ENCODE measurements at regions not wholly inside any gene's neighbourhood (a gene's known extent, or its start where the extent isn't known, plus 50 kb on each side); places are given as distances from the start of the nearest gene placed in this dataset.

DNA sequence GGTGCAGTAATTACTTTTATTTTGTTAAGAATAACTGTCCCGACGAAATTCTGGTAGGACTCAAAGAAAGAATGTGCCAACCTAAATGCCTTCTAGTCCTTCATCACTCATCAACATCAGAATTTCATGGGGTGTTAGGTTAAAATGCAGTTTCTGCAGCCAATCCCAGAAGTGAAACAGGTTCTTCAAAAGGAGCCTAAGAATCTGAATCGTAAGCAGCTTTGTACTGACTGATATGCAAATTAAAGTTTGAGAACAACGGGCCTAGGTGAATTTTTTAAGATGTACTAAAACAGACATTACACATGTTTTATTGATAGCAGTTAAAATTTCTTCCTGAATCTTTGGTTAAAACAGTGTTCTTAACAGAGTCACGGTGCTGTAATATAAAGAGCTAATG lies 140.3 kb upstream of the ZC3H15 start:
- intact Hi-C loops (cut with DNase I; ENCODE audit: low total_unique reads) = no loop called here
- H3K27me3 ChIP-seq (replicated peaks in 1 of 7) = no peaks in the 10 kb centered on the region
- WGBS, 5 donors = 60 to 68% (median 64%) methylated on average over 5 of the region's 5 CpGs

DNA sequence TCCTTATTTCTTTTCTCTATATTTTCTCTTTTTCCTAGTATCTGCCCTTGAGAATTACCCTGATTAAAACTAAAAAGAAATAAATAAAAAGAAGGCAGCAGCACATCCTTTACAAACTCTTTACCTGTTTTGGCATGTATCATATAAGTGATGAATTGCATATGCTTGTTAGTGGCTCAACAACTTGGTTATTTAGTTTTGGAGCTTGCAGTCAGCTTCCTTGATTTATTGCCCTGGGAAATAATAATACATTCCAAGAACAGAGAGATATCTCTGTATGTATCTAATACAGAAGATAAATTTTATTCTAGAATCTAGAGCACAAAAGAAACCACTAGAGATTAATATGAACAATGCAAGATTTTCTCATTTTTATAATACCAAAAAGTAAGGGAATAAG lies 139.8 kb upstream of the ZC3H15 start:
- no peak for DNase-seq
- H3K4me1 ChIP-seq = no peaks in the 10 kb centered on the region
- intact Hi-C loops (cut with DNase I; ENCODE audit: low total_unique reads) = no loop called here
- H3K27ac ChIP-seq = no peak overlapping the region
- no peaks in the 10 kb centered on the region for H3K9me3 ChIP-seq
- TF ChIP-seq, protein P1, sequence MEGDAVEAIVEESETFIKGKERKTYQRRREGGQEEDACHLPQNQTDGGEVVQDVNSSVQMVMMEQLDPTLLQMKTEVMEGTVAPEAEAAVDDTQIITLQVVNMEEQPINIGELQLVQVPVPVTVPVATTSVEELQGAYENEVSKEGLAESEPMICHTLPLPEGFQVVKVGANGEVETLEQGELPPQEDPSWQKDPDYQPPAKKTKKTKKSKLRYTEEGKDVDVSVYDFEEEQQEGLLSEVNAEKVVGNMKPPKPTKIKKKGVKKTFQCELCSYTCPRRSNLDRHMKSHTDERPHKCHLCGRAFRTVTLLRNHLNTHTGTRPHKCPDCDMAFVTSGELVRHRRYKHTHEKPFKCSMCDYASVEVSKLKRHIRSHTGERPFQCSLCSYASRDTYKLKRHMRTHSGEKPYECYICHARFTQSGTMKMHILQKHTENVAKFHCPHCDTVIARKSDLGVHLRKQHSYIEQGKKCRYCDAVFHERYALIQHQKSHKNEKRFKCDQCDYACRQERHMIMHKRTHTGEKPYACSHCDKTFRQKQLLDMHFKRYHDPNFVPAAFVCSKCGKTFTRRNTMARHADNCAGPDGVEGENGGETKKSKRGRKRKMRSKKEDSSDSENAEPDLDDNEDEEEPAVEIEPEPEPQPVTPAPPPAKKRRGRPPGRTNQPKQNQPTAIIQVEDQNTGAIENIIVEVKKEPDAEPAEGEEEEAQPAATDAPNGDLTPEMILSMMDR (IDR thresholded peaks at IDR 0.05 in 8 of 11, conservative IDR thresholded peaks at IDR 0.05 in 3 of 11) = no peak
- TF ChIP-seq POLR2A (IDR thresholded peaks at IDR 0.05) (no peak), POLR2AphosphoS5 (IDR thresholded peaks at IDR 0.05) (no peak)
- H3K27me3 ChIP-seq (replicated peaks in 1 of 7) = no peaks in the 10 kb centered on the region
- peaks cover 0 to 4% (median 0%) of the 10 kb centered on the region in 6 donors for H3K36me3 ChIP-seq
- H3K4me3 ChIP-seq = no peak overlapping the region

More for the DNA sequence above, 140.3 kb upstream of the ZC3H15 start:
- H3K4me1 ChIP-seq = no peaks in the 10 kb centered on the region
- no peak for DNase-seq
- H3K36me3 ChIP-seq = peaks cover 0 to 4% (median 0%) of the 10 kb centered on the region in 6 donors
- no peak overlapping the region for H3K27ac ChIP-seq
- no peaks in the 10 kb centered on the region for H3K9me3 ChIP-seq
- no peak for TF ChIP-seq POLR2AphosphoS5 (IDR thresholded peaks at IDR 0.05)
- TF ChIP-seq, protein P1 (IDR thresholded peaks at IDR 0.05 in 8 of 11, conservative IDR thresholded peaks at IDR 0.05 in 3 of 11) = no peak
- no peak for TF ChIP-seq POLR2A (IDR thresholded peaks at IDR 0.05)
- no peak overlapping the region for H3K4me3 ChIP-seq

DNA sequence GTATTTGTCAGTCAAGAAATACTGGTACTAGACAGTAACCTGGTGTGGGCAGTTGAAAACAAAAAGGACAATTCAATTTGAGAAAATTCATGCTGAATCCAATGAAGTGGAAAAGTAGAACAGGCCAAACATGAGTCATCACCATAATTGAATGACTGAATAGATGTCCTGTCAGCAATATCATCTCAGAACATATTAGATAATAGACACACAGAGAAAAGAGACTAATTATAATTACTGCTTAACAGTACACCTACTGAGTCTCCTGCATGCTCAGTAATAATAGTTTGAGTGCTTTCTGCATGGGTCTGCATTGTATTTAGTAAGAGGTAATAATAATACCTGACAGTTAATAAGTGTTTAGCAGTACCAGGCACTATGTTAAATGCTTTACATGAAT lies 138.6 kb upstream of the ZC3H15 start:
- Histone ChIP-seq H3K9me3 (peaks cover 0 to 6% (median 5%) of the 10 kb centered on the region in 8 donors), H3K27ac (no peak overlapping the region), H3K4me3 (no peak overlapping the region), H3K27me3 (replicated peaks in 1 of 7) (no peaks in the 10 kb centered on the region), H3K4me1 (no peaks in the 10 kb centered on the region), H3K36me3 (peaks cover 0 to 4% (median 0%) of the 10 kb centered on the region in 6 donors)
- TF ChIP-seq POLR2AphosphoS5 (IDR thresholded peaks at IDR 0.05) = no peak
- TF ChIP-seq POLR2A (IDR thresholded peaks at IDR 0.05) = no peak
- TF ChIP-seq, protein P1 (IDR thresholded peaks at IDR 0.05 in 8 of 11, conservative IDR thresholded peaks at IDR 0.05 in 3 of 11) = no peak
- intact Hi-C loops (cut with DNase I; ENCODE audit: low total_unique reads) = no loop called here
- DNase-seq = no peak

DNA sequence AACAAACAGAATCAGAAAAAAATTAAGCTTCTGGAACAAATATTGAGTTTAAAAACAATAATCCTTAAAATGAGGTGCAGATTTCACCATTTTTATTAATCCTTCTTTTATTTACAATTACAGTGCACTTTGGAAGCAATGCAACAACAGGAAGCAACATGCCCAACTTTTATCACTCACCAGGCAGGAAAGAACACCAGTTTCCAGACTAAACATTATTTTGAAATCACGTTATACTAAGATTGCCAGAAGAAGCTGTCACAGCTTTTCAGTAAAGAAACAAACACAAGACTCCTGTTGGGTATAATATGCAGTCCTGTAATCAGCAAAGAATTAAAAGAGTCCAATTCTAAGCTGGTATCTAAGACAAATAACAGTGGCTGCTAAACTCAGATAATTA lies 137.9 kb upstream of the ZC3H15 start:
- Histone ChIP-seq H3K4me3 (no peak overlapping the region), H3K36me3 (peaks cover 0 to 4% (median 0%) of the 10 kb centered on the region in 6 donors)
- 32 to 62% (median 52%) methylated on average over 1 of the region's 1 CpG for WGBS, 5 donors

More for the DNA sequence above, 137.9 kb upstream of the ZC3H15 start:
- Histone ChIP-seq H3K27me3 (replicated peaks in 1 of 7) (no peaks in the 10 kb centered on the region), H3K4me1 (no peaks in the 10 kb centered on the region), H3K9me3 (peaks cover 0 to 13% (median 12%) of the 10 kb centered on the region in 8 donors), H3K27ac (no peak overlapping the region)
- DNase-seq = no peak
- intact Hi-C loops (cut with DNase I; ENCODE audit: low total_unique reads) = no loop called here
- no peak for TF ChIP-seq POLR2A (IDR thresholded peaks at IDR 0.05)
- TF ChIP-seq, protein P1 (IDR thresholded peaks at IDR 0.05 in 8 of 11, conservative IDR thresholded peaks at IDR 0.05 in 3 of 11) = no peak
- no peak for TF ChIP-seq POLR2AphosphoS5 (IDR thresholded peaks at IDR 0.05)

All from spleen (tissue), 11 donors.